ENCODE measurements at regions not wholly inside any gene's neighbourhood (a gene's known extent, or its start where the extent isn't known, plus 50 kb on each side); places are given as distances from the start of the nearest gene placed in this dataset.

- no peak overlapping the region for H3K27ac Mint-ChIP-seq
- no peaks in the 10 kb centered on the region for H3K36me3 Mint-ChIP-seq (ENCODE audit: low read depth)
- no peaks in the 10 kb centered on the region for H3K4me1 Mint-ChIP-seq (ENCODE audit: low read depth)
- no peak for DNase-seq
- peaks cover 1% of the 10 kb centered on the region; the same call in 1 of the 2 replicates for H3K27me3 Mint-ChIP-seq (ENCODE audit: insufficient read depth)
- no peak for TF ChIP-seq CTCF (IDR thresholded peaks at IDR 0.05)
- no peak overlapping the region for H3K4me3 Mint-ChIP-seq
- H3K9me3 Mint-ChIP-seq: peaks cover 19% of the 10 kb centered on the region
Observed at GRCh38 chr12:83541446-83541845, 854.7 kb downstream of the TMTC2 start.

- H3K27ac Mint-ChIP-seq: no peak overlapping the region
- peaks cover 1% of the 10 kb centered on the region; the same call in 1 of the 2 replicates for H3K27me3 Mint-ChIP-seq (ENCODE audit: insufficient read depth)
- peaks cover 11% of the 10 kb centered on the region for H3K9me3 Mint-ChIP-seq
- no peaks in the 10 kb centered on the region for H3K4me1 Mint-ChIP-seq (ENCODE audit: low read depth)
- H3K4me3 Mint-ChIP-seq: no peak overlapping the region
- DNase-seq: no peak
- no peaks in the 10 kb centered on the region for H3K36me3 Mint-ChIP-seq (ENCODE audit: low read depth)
- no peak for TF ChIP-seq CTCF (IDR thresholded peaks at IDR 0.05)
Observed at GRCh38 chr12:83538361-83538965, 851.8 kb downstream of the TMTC2 start.

GRCh38 chr12:83537428-83538053 lies 850.8 kb downstream of the TMTC2 start:
- TF ChIP-seq CTCF (IDR thresholded peaks at IDR 0.05): no peak

GRCh38 chr12:83536496-83536895 lies 849.8 kb downstream of the TMTC2 start:
- Mint-ChIP-seq H3K36me3 (ENCODE audit: low read depth) (no peaks in the 10 kb centered on the region), H3K9me3 (peaks cover 11% of the 10 kb centered on the region), H3K27me3 (ENCODE audit: insufficient read depth) (peaks cover 1% of the 10 kb centered on the region; the same call in 1 of the 2 replicates), H3K4me1 (ENCODE audit: low read depth) (no peaks in the 10 kb centered on the region), H3K4me3 (no peak overlapping the region), H3K27ac (no peak overlapping the region)
- no peak for TF ChIP-seq CTCF (IDR thresholded peaks at IDR 0.05)
- no peak for DNase-seq

More at GRCh38 chr12:83537428-83538053, 850.8 kb downstream of the TMTC2 start:
- H3K4me1 Mint-ChIP-seq (ENCODE audit: low read depth): no peaks in the 10 kb centered on the region
- H3K27ac Mint-ChIP-seq: no peak overlapping the region
- peaks cover 11% of the 10 kb centered on the region for H3K9me3 Mint-ChIP-seq
- H3K4me3 Mint-ChIP-seq: no peak overlapping the region
- H3K36me3 Mint-ChIP-seq (ENCODE audit: low read depth): no peaks in the 10 kb centered on the region
- H3K27me3 Mint-ChIP-seq (ENCODE audit: insufficient read depth): peaks cover 1% of the 10 kb centered on the region; the same call in 1 of the 2 replicates
- DNase-seq: no peak

- no peaks in the 10 kb centered on the region for H3K27me3 Mint-ChIP-seq (ENCODE audit: insufficient read depth)
- H3K9me3 Mint-ChIP-seq: peaks cover 35% of the 10 kb centered on the region
- peaks cover 5% of the 10 kb centered on the region; the same call in 1 of the 2 replicates for H3K36me3 Mint-ChIP-seq (ENCODE audit: low read depth)
- no peak for TF ChIP-seq CTCF (IDR thresholded peaks at IDR 0.05)
- no peak overlapping the region for H3K4me3 Mint-ChIP-seq
- no peaks in the 10 kb centered on the region for H3K4me1 Mint-ChIP-seq (ENCODE audit: low read depth)
- no peak overlapping the region for H3K27ac Mint-ChIP-seq
- DNase-seq: no peak
Observed at GRCh38 chr12:83528571-83528970, 841.9 kb downstream of the TMTC2 start.

Measured in HFFc6 (cell line).